Activated T-cell treated with anti-CD3 and anti-CD28 coated beads for 24 hours (primary cell): ENCODE measurements at regions not wholly inside any gene's neighbourhood (a gene's known extent, or its start where the extent isn't known, plus 50 kb on each side); places are given as distances from the start of the nearest gene placed in this dataset.
"Not testable (repeated sequence)": the region's sequence is repeated elsewhere in the genome, so short reads cannot be mapped to it uniquely, and the experiment has no call there.

Source experiments
- DNase-seq: peaks from one replicate; pipeline ENCODE4 v3.0.0-alpha.2; 2020; ENCODE audit warnings: low read depth

DNA sequence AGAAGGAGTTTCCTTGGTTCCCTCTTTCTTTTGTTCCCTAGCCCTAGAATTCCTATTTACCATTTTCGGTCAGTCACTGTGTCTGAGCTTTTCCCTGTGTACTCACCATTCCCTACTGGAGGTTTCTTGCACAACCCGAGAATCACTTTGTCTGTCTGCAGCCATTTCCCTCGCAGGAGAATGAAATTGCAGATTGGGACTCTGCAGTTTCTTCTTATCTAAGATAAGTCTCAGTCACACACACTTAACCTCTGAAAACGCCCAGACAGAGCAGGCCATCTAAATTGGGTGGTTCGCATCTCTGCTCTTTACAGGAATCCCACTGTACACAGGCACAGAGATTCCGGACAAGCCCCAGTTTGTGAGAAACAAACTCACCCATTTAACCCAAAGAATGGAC is 58.6 kb upstream of the CNTNAP2 start:
- no peak for DNase-seq

DNA sequence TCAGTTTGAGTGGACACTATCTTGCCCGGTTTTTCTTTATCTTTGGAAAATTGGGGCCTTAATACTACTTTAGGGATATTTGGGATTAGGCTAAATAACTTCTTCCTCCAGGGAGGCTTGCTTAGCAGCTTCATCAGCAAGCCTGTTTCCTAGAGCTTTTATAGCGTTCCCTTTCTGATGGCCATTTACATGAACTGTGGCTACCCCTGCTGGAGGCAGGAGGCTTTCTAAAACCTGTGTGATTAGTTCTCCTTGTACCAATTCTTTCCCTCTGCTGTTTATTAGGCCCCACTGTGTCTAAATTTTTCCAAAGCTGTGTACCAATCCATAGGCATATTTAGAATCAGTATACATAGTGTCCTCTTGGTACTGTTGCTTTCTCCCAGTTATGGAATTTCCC is 61.7 kb upstream of the CNTNAP2 start:
- no peak for DNase-seq

DNA sequence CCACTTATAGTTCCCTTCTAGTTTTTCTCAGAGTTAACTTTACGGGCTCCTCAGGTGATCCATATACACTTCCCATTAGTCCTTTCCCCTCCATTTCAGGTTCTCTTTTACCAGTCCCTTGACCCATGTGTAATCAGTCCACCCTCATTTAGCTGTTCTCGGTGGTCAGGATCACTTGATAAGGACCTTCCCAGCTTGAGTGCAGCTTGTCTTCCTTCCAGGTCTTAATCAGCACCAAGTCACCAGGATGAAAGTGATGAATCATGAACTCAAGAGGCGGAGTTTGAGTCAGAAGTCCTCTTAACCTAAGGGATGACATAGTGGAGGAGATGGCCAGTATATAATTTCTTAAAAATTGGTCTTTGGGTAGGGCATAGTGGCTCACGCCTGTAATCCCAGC is 63.1 kb upstream of the CNTNAP2 start:
- no peak for DNase-seq

DNA sequence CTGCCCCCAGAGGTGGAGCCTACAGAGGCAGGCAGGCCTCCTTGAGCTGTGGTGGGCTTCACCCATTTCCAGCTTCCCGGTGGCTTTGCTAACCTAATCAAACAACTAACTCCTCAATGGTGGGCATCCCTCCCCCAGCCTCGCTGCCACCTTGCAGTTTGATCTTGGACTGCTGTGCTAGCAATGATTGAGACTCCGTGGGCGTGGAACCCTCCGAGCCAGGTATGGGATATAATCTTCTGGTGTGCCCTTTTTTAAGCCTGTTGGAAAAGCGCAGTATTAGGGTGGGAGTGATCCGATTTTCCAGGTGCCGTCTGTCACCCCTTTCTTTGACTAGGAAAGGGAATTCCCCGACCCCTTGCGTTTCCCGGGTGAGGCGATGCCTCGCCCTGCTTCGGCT is 73.3 kb upstream of the CNTNAP2 start:
- DNase-seq: not testable (repeated sequence)

DNA sequence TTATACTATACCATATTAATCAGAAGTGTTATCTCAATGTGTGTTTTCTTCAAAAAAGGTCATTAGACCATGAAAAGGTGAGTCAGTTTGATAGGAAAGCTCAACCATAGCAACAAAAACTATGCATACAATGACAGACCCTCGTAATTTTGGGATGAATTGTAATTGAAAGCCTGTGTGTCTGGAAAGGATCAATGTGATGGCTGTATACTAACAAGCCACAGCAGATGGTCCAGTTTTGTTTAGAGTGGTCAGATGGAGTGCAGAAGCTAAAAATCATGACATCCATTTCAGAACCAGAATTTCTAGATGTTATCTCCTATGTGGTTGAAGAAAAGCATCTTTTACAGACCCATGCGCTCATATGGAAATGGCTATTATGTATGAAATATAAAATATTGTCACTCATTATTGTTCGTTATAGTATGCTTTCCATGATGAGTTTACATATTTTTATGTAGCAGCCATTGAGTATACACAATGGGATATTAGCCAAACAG is 88.3 kb upstream of the CNTNAP2 start:
- DNase-seq: no peak

DNA sequence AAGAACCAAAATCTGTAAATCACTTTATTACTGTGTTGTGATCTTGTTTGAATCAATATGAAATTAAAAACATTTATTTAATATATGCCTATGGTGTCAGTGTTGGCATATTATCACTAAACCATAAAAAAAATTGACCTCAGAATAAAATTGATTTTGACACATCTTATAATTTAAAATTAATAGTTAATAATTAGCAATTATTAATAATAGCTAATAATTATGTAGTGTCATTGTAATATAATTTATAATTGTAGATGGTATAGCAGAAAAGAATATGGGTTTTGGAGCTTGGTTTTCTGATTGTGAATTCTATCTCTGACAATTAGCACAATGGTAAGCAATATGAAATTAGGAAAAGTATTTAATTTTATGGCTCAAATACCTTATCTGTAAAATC is 89.4 kb upstream of the CNTNAP2 start:
- DNase-seq: no peak

DNA sequence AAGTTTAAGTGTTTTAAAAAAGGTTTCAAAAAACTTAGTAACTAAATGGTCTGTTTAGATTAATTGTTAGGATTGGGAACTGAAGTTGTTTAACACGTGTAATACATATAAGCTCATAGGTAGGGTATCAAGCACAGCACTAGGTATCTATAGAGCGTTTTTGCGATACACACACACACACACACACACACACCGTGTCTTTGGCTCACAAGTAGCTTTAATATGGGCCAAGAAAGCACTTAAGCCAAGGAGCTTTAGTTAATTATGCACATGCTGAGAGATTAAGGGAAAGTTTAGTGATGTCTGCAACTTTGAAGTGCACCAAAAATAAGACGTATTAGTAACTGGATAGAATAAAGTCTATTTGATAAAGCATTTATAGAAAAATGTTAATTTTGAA is 93.8 kb upstream of the CNTNAP2 start:
- no peak for DNase-seq

DNA sequence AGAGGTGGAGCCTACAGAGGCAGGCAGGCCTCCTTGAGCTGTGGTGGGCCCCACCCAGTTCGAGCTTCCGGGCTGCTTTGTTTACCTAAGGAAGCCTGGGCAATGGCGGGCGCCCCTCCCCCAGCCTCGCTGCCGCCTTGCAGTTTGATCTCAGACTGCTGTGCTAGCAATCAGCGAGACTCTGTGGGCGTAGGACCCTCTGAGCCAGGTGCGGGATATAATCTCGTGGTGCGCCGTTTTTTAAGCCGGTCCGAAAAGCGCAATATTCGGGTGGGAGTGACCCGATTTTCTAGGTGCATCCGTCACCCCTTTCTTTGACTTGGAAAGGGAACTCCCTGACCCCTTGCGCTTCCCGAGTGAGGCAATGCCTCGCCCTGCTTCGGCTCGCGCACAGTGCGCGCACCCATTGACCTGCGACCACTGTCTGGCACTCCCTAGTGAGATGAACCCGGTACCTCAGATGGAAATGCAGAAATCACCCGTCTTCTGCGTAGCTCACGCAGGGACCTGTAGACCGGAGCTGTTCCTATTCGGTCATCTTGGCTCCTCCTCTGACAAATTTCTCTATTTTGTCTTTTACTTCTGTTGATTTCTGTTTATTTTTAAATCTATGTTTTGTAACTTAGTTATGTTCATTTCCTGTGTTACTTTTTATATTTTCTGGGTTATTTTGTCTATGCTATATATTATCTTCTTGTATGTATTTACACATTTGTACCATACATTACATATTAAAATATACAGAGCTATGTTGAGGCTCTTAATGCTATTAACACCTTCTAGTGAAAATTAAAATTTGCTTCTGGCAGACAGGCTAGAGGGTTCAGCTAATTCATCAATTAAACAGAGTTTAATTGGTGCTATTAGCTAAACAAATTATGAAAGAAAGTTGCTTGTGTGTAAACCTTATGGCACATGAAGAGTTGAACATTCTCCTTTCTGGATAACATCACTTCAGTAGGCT is 97.3 kb upstream of the CNTNAP2 start:
- not testable (repeated sequence) for DNase-seq

DNA sequence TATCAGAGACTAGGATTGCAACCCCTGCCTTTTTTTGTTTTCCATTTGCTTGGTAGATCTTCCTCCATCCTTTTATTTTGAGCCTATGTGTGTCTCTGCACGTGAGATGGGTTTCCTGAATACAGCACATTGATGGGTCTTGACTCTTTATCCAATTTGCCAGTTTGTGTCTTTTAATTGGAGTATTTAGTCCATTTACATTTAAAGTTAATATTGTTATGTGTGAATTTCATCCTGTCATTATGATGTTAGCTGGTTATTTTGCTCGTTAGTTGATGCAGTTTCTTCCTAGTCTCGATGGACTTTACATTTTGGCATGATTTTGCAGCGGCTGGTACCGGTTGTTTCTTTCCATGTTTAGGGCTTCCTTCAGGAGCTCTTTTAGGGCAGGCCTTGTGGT is 99.2 kb upstream of the CNTNAP2 start:
- not testable (repeated sequence) for DNase-seq

DNA sequence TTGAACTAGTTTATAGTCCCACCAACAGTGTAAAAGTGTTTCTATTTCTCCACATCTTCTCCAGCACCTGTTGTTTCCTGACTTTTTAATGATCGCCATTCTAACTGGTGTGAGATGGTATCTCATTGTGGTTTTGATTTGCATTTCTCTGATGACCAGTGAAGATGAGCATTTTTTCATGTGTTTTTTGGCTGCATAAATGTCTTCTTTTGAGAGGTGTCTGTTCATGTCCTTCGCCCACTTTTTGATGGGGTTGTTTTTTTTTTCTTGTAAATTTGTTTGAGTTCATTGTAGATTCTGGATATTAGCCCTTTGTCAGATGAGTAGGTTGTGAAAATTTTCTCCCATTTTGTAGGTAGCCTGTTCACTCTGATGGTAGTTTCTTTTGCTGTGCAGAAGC is 102.4 kb upstream of the CNTNAP2 start:
- not testable (repeated sequence) for DNase-seq

DNA sequence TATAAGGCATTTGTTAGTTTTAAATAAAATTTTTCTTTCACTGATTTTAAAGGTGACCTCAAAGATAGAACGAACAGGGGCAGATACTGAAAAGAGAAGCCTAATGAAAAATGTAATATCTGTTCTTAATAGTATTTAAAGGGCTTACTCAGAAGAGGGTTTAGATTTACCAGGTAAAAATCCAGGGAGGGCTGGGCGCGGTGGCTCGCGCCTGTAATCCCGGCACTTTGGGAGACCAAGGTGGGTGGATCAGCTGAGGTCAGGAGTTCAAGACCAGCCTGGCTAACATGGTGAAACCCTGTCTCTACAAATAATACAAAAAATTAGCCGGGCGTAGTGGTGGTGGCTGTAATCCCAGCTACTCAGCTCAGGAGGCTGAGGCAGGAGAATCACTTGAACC is 108.3 kb upstream of the CNTNAP2 start:
- no peak for DNase-seq

DNA sequence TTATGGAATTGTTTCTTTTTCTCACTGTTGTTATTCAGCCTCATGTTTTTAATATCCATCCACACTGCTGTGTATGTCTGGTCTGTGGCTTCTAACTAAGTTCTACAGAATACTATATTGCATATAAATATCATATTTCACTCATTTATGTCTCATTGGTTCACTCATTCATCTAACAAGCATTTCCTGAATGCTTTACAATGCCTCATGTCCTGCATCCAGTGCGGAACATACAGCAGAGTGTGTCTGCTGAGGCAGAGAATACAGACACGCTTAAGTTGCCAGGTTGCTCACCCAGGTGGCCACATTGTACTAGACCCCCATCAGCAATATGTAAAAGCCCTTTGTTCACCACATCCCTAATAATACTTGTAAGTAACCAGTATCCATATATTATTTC is 111.8 kb upstream of the CNTNAP2 start:
- no peak for DNase-seq

DNA sequence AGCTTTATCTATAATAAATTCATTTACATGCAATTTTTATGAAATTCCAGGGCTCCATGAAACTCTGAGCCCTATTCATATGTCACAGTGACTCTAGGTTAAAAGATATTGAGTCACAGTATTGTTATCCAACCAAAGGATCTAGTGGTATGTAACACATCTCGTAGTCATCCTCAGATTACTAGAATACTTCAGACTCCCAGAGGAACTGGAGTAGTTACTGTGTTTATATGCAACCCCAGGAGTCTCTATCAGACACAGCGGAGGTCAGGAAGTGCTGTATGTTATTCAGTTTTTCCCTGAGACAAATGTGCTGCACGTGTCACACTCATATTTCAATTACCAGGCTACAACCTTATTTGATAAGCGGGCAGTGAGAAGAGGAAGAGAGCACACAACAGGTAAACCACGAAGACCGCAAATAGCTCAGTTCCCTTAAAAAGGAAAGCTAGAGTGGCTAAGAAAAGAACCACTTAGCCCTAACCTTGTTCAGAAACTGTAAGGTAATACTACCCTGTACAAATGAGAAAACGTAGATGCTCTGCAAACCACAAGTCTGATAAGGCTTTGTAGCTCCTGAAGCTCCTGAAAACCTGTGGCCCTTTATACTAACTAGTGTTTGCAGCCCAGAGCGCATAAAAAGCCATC is 114.0 kb upstream of the CNTNAP2 start:
- DNase-seq: no peak

DNA sequence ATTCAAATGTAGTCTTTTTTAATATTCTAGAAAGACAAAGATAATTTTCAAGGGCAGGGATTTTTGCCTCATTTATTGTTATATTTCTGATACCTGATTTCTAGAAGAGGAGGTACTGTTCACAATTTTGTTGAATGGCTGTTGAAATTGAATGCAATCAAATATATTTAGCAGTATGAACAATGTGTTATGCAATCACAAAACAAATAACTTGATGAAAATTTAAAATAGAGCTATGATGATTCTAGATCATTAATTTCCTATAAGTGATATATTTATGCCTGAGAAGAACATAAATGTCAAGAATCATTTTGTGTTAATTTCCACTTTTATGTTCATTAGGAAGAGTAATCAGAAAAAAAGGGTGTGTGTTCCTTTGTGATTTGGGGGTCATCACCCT is 114.6 kb upstream of the CNTNAP2 start:
- no peak for DNase-seq

DNA sequence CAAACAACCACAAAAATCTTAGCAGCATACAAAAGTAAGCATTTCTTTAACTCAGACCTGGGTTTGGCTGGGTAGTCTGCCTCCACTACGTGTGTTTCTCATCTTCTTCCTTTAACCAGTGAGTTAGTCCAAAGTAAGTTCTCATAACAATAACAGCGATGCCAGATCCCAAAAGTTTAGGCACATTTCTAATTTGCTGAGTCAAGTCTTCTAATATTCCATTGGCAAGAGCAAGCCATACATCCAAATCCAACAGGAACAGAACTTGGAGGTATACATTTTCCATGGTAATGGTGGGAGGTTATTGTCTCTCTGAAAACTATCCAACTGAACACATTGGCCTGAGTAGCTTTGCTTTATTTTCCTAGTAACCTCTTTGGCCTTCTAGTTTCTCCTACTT is 115.7 kb upstream of the CNTNAP2 start:
- no peak for DNase-seq

DNA sequence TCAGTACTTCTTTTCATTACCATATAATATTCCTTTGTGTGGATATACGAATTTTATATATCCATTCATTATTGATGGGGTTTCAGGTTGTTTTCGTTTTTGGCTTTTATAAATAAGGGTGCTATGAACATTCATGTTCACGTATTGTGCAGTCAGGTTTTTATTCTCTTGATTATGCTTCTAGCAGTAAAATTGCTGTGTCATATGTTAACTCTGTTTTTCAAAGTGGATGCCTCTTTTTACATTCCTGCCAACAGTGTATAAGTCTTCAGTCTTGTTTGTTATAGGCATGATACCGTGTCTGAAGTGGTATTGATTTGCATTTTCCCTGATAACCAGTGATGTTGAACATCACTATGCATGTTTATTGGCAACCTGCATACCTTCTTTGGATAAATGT is 127.1 kb upstream of the CNTNAP2 start:
- no peak for DNase-seq

DNA sequence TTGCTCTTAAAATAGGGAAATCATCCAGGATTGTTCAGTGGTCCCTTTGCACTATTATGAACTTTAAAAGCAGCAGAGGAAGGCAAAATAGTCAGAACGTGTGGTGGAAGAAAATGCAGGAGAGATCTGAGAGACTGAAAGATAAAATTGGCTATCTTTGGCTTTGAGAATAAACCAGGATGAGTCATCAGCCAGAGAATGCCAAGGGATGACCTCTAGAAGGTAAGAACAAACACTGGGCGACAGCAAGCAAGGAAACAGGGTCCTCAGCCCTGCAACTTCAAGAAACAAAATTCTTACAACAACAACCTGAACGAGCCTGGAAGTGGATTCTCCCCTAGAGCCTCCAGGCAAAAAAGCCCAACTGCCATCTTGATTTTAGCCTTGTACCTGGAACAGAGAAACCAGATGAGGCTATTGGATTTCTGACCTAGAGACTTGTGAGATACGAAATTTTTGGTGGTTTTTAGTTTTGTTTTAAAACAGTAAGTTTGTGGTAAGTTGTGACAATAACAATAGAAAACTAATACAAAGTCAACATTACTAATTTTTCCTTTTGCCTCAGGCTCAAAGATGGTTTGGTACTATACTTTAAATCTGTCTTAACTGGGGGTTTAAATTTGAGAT is 130.2 kb upstream of the CNTNAP2 start:
- DNase-seq: no peak

DNA sequence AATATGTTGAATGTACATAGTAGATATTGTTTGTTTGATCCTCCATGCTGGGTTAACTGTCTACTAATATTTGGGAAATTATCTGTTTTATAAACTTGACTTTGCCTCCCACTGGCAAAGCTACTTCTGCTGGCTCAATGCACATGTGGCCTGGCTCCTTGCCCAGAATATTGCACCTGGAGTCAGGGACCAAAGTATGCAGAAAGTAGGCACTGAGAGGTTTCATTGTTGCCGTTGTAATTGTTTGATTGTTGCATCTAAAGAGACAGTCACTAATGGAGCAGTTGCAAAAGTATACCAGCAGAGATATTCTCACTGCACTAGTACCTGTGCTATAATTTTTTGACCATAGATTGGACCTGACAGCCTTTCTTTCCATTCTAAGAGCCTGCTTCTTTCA is 137.8 kb upstream of the CNTNAP2 start:
- DNase-seq: no peak

DNA sequence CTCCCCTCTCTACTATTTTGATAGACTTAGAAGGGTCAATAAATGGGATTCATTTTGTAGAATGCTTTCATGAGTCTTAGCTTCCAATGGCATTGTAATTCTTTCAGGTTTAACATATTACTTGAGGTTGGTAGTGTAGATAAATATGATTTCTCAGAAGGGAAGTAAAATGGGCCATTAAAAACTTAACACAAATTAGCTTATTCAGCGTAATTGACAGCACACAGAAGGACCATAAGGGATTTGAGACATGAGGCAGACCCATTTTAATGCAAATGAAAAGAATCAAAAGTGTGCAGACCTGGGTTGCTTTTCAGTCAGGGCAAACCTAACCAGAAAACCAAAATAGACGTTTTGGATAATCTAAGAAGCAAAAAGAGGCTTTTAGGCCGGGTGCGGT is 156.6 kb upstream of the CNTNAP2 start:
- no peak for DNase-seq

DNA sequence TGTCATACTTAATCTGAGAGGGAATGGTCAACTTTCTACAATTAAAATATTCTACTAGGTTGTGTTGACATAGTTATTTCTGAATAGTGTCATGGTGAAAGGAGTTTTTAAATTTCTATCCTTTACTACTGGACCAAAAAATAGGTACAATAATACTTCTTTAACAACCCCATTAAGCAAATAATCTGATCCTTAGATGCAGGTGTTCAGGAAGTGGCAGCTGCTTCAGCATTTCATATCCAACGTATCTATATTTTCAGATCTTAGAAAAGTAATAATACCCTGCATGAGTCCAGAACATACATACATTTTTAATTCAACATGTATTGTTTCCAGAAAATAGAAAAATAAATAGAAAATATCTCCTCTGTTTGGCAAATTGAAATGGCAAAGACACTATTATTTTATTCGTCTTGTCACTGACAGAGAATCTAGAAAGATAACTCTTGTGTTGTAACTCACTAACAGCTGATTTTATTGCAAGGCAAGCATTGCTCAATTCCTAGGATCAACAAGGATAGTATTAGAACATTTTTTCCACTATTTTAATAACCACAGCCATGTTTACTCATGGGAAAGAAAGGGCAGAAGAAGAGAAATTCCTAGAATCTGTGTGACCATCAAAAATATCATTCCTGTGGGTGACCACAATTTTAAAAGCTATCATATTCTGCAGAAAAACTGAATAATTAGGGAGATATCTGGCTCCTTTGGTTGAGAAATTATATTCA is 159.3 kb upstream of the CNTNAP2 start:
- no peak for DNase-seq

DNA sequence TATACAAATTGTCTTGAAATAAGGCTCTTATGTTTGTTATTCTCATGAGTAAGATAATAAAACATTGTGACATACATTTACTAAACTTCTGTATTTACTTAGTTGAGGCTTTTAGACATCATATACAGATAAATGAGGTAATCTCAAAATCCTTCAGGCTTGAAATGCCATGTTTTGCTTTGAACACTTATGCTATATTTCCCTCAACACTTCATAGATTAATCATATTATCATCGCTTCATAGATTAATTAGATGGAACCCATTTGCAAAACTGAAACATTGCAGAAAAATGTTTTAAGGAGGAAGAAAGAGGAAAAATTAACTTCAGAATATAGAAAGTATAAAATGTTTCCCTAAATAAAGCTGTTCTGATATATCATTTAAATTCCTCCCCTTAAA is 165.0 kb upstream of the CNTNAP2 start:
- DNase-seq: no peak

DNA sequence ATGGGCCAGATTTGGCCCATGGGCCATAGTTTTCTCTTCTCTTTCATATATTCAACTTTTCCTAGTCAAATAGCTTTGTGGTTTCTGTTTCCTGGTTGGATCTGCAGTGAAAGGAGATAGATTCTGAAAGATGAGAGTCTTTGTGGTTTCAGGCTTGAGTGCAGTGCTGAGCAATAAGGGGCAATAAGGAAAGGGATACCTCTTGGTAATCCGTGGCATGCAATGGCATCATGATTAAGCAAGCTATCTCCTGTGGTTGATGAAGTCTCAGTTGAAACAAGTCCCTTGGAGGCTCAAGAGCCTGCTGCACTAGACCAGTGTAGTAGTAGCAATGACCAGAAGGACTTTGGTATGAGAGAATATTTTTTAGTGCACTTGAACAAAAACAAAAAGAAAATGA is 187.7 kb upstream of the CNTNAP2 start:
- no peak for DNase-seq
